Upper lobe of left lung (tissue), 4 donors: ENCODE measurements at regions not wholly inside any gene's neighbourhood (a gene's known extent, or its start where the extent isn't known, plus 50 kb on each side); places are given as distances from the start of the nearest gene placed in this dataset.

Experiments used
- POLR2A ChIP-seq, 4 donors: fragments of 450-650 bp; IDR thresholded peaks; one replicate each; pipeline ENCODE4 v1.5.1; 2016 to 2017; ENCODE audit warnings: antibody characterized with exemption in 4 of 4, mild to moderate bottlenecking in 2 of 4
- TF ChIP-seq, protein P1 (sequence below), 6 experiments: fragments of 450-650 bp in 4 of 6; fragments of 200-600 bp in 2 of 6; sonication (generic) in 2 of 6; IDR thresholded peaks; one replicate each; pipeline ENCODE4 v1.5.1; 2016 to 2019; ENCODE audit warnings: antibody characterized with exemption in 6 of 6

DNA sequence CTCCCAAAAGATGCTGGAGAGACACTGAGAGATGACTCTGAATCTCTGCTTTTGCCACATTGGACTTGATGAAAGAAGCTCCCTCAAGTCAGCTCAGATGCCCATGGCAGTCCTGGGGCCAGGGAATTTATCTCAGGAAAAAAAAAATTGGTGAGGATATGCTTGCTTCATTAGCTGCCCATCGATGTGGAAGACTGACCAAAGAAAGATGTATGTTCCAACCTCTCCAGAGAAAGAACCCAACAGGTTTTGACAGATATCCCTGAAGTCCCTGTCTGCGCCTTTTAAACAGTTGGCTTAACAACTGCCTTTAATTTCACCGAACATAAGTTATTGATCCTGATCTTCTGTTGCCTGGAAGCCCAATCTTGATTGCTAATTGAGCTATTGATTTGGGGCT is 137.4 kb downstream of the TMEM114 start:
- TF ChIP-seq, protein P1, sequence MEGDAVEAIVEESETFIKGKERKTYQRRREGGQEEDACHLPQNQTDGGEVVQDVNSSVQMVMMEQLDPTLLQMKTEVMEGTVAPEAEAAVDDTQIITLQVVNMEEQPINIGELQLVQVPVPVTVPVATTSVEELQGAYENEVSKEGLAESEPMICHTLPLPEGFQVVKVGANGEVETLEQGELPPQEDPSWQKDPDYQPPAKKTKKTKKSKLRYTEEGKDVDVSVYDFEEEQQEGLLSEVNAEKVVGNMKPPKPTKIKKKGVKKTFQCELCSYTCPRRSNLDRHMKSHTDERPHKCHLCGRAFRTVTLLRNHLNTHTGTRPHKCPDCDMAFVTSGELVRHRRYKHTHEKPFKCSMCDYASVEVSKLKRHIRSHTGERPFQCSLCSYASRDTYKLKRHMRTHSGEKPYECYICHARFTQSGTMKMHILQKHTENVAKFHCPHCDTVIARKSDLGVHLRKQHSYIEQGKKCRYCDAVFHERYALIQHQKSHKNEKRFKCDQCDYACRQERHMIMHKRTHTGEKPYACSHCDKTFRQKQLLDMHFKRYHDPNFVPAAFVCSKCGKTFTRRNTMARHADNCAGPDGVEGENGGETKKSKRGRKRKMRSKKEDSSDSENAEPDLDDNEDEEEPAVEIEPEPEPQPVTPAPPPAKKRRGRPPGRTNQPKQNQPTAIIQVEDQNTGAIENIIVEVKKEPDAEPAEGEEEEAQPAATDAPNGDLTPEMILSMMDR (IDR thresholded peaks at IDR 0.05): no peak
- TF ChIP-seq POLR2A (IDR thresholded peaks at IDR 0.05): no peak
